Chondrocyte (in vitro differentiated cells): ENCODE measurements at regions not wholly inside any gene's neighbourhood (a gene's known extent, or its start where the extent isn't known, plus 50 kb on each side); places are given as distances from the start of the nearest gene placed in this dataset.

Source experiments
- DNase-seq: peaks from one replicate; pipeline ENCODE4 v3.0.0; 2021; ENCODE audit warnings: mixed read lengths, low spot score
- H3K27ac Mint-ChIP-seq: one replicate; pipeline ENCODE4 v1.8.0; 2021; ENCODE audit warnings: mild to moderate bottlenecking, moderate library complexity, mixed read lengths; ENCODE audit not compliant: unreplicated experiment
- H3K27me3 Mint-ChIP-seq: 2 replicates; pipeline ENCODE4 v1.8.0; 2021; ENCODE audit warnings: low read depth, mixed read lengths
- H3K36me3 Mint-ChIP-seq: 2 replicates; pipeline ENCODE4 v1.8.0; 2021; ENCODE audit warnings: low read depth, mixed read lengths
- H3K4me1 Mint-ChIP-seq: 2 replicates; pipeline ENCODE4 v1.8.0; 2021; ENCODE audit warnings: low read depth, mild to moderate bottlenecking, mixed read lengths
- H3K4me3 Mint-ChIP-seq: one replicate; pipeline ENCODE4 v1.8.0; 2021; ENCODE audit warnings: mild to moderate bottlenecking, moderate library complexity, mixed read lengths; ENCODE audit not compliant: unreplicated experiment
- H3K9me3 Mint-ChIP-seq: 2 replicates; pipeline ENCODE4 v1.8.0; 2021; ENCODE audit warnings: low read depth, mixed read lengths
- CTCF ChIP-seq: fragments of 200-600 bp; sonication (generic); IDR thresholded peaks from 2 replicates; pipeline ENCODE4 v1.5.0; 2021; ENCODE audit warnings: antibody characterized with exemption, mild to moderate bottlenecking, moderate library complexity

DNA sequence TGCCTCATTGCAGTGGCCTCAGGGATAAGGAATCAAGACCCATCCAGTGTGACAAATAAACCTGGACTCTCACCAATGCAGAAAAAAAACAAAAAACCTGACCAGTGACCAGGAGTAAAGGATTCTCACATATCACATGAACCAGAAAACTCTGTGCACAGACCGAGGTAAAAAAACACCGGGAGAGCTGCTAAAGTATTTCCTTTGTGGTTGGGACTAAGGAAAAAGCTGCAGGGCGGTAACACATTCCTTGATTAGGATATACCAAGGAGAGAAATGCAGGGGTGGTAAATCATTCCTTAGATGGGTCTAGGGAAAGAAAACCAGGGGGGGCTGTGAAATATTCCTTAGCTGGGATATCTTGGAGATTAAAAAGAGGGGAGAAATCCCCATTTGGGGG, 64.8 kb upstream of the ZNF85 start:
- Mint-ChIP-seq H3K9me3 (peaks cover 63% of the 10 kb centered on the region), H3K36me3 (peaks cover 1% of the 10 kb centered on the region)

DNA sequence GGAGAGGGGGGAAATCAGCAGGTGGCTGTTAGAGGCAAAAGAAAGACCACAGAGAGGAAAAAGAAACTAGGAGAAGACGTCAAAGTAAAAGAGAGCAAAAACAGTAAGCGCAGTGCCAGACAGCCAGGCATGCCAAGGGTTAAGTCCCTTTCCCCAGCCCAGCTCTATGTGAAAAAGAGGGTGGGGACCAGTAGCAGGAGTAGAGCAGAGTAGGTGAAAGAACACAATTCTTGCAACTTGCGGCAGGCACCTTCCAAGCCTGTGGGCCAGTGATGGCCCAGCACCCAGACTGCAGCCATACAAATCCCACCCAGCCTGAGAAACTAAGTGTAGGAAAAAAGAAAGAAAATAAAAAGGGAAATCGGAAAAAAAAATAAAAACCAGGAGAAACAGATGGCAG, 64.2 kb upstream of the ZNF85 start:
- H3K4me1 Mint-ChIP-seq: no peaks in the 10 kb centered on the region
- DNase-seq: no peak
- no peak for TF ChIP-seq CTCF
- H3K9me3 Mint-ChIP-seq: peaks cover 57% of the 10 kb centered on the region
- H3K4me3 Mint-ChIP-seq: no peak overlapping the region
- no peaks in the 10 kb centered on the region for H3K27me3 Mint-ChIP-seq
- H3K36me3 Mint-ChIP-seq: peaks cover 1% of the 10 kb centered on the region
- H3K27ac Mint-ChIP-seq: no peak overlapping the region

More for the DNA sequence above, 64.8 kb upstream of the ZNF85 start:
- Mint-ChIP-seq H3K4me1 (no peaks in the 10 kb centered on the region), H3K4me3 (no peak overlapping the region), H3K27me3 (no peaks in the 10 kb centered on the region), H3K27ac (no peak overlapping the region)
- DNase-seq: no peak
- no peak for TF ChIP-seq CTCF

GRCh38 chr19:20860339-20860738, 62.7 kb upstream of the ZNF85 start:
- no peak overlapping the region for H3K27ac Mint-ChIP-seq
- H3K4me3 Mint-ChIP-seq: no peak overlapping the region
- no peaks in the 10 kb centered on the region for H3K27me3 Mint-ChIP-seq
- DNase-seq: no peak
- peaks cover 51% of the 10 kb centered on the region for H3K9me3 Mint-ChIP-seq
- peaks cover 1% of the 10 kb centered on the region for H3K36me3 Mint-ChIP-seq
- H3K4me1 Mint-ChIP-seq: no peaks in the 10 kb centered on the region
- TF ChIP-seq CTCF: no peak

- H3K36me3 Mint-ChIP-seq: no peaks in the 10 kb centered on the region
- no peak overlapping the region for H3K27ac Mint-ChIP-seq
- H3K4me1 Mint-ChIP-seq: no peaks in the 10 kb centered on the region
- H3K4me3 Mint-ChIP-seq: no peak overlapping the region
- peaks cover 57% of the 10 kb centered on the region for H3K9me3 Mint-ChIP-seq
- no peak for DNase-seq
- TF ChIP-seq CTCF: no peak
- H3K27me3 Mint-ChIP-seq: no peaks in the 10 kb centered on the region
Measured at GRCh38 chr19:20863176-20863575, 59.9 kb upstream of the ZNF85 start.
